ENCODE measurements at regions not wholly inside any gene's neighbourhood (a gene's known extent, or its start where the extent isn't known, plus 50 kb on each side); places are given as distances from the start of the nearest gene placed in this dataset.

DNA sequence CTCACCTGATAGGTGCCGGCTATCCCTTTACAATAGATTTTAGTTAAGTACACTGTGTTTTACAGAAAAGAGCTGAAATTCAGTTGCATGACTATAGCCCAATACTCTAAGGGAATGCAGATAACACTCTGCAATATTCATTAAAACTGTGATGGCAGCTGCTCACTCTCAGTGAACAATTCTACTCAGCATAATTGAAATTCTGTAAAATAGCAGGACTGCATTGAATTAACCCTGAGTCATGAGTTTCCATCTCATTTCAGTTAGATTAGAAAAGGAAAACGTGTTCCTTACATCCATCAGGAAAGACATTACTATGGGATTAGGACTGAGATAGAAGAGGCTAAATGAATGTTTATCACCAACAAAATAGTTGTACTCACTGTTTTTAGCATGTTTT lies 613.3 kb upstream of the JAG1 start:
- H3K27ac ChIP-seq (ENCODE audit: low read length): peak overlapping the region; percentile 12
- H3K27me3 ChIP-seq (ENCODE audit: insufficient read depth, low read depth, low read length): no peaks in the 10 kb centered on the region
- no peaks in the 10 kb centered on the region for H3K9me3 ChIP-seq (ENCODE audit: low read length)
- no peak overlapping the region for H3K4me2 ChIP-seq (ENCODE audit: low read length)
- no peak overlapping the region for H3K9ac ChIP-seq (ENCODE audit: low read length)
- no peaks in the 10 kb centered on the region for H3K79me2 ChIP-seq (replicated peaks; ENCODE audit: insufficient read depth, low read length)
- no peaks in the 10 kb centered on the region for H3K9me2 ChIP-seq (ENCODE audit: insufficient read depth, low read length)
- H2AFZ ChIP-seq (ENCODE audit: low read depth, low read length): no peak overlapping the region
- no peaks in the 10 kb centered on the region for H3F3A ChIP-seq (ENCODE audit: insufficient read depth, low read length, poor library complexity, severe bottlenecking)
- no peaks in the 10 kb centered on the region for H3K36me3 ChIP-seq (ENCODE audit: insufficient read depth, low read length)
- no peak for TF ChIP-seq EP300 (conservative IDR thresholded peaks at IDR 0.05; ENCODE audit: poor library complexity, severe bottlenecking)
- TF ChIP-seq RAD21 (conservative IDR thresholded peaks at IDR 0.05): no peak
- TF ChIP-seq, protein P1, sequence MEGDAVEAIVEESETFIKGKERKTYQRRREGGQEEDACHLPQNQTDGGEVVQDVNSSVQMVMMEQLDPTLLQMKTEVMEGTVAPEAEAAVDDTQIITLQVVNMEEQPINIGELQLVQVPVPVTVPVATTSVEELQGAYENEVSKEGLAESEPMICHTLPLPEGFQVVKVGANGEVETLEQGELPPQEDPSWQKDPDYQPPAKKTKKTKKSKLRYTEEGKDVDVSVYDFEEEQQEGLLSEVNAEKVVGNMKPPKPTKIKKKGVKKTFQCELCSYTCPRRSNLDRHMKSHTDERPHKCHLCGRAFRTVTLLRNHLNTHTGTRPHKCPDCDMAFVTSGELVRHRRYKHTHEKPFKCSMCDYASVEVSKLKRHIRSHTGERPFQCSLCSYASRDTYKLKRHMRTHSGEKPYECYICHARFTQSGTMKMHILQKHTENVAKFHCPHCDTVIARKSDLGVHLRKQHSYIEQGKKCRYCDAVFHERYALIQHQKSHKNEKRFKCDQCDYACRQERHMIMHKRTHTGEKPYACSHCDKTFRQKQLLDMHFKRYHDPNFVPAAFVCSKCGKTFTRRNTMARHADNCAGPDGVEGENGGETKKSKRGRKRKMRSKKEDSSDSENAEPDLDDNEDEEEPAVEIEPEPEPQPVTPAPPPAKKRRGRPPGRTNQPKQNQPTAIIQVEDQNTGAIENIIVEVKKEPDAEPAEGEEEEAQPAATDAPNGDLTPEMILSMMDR (IDR thresholded peaks at IDR 0.05; ENCODE audit: poor library complexity, severe bottlenecking): no peak
- TF ChIP-seq TAF1 (IDR thresholded peaks at IDR 0.05; ENCODE audit: low read depth): no peak
- H4K20me1 ChIP-seq (ENCODE audit: insufficient read depth): no peaks in the 10 kb centered on the region
- no peak overlapping the region for H3K4me3 ChIP-seq (ENCODE audit: low read length)

DNA sequence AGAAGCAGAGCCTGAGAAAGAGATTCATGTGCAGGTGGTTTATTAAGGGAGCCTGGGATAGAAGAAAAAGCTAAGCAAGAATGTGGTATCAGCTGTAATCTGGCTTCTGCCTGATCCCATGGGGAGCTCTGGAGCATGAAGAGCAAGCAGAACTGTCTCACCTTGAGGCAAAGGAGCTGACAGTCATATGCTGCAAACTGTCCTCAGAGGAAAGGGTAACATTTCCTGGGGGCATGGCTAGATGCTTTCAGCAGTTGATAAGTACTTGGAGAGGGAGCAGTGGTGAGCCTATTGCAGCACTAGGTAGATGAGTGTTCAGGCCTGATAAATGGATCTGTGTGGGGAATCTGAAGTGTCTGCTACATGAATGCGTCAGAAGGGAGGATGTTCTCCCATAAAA lies 621.5 kb upstream of the BTBD3 start:
- Histone ChIP-seq H4K20me1 (ENCODE audit: insufficient read depth) (no peaks in the 10 kb centered on the region), H3F3A (ENCODE audit: insufficient read depth, low read length, poor library complexity, severe bottlenecking) (no peaks in the 10 kb centered on the region), H2AFZ (ENCODE audit: low read depth, low read length) (no peak overlapping the region), H3K9ac (ENCODE audit: low read length) (no peak overlapping the region), H3K79me2 (replicated peaks; ENCODE audit: insufficient read depth, low read length) (no peaks in the 10 kb centered on the region), H3K27ac (ENCODE audit: low read length) (no peak overlapping the region), H3K27me3 (ENCODE audit: insufficient read depth, low read depth, low read length) (no peaks in the 10 kb centered on the region), H3K9me2 (ENCODE audit: insufficient read depth, low read length) (no peaks in the 10 kb centered on the region), H3K36me3 (ENCODE audit: insufficient read depth, low read length) (no peaks in the 10 kb centered on the region), H3K9me3 (ENCODE audit: low read length) (no peaks in the 10 kb centered on the region), H3K4me3 (ENCODE audit: low read length) (no peak overlapping the region), H3K4me2 (ENCODE audit: low read length) (no peak overlapping the region)
- no peak for TF ChIP-seq SMC3 (conservative IDR thresholded peaks at IDR 0.05; ENCODE audit: poor library complexity)
- TF ChIP-seq RAD21 (conservative IDR thresholded peaks at IDR 0.05): no peak
- TF ChIP-seq TAF1 (IDR thresholded peaks at IDR 0.05; ENCODE audit: low read depth): no peak
- no peak for TF ChIP-seq POLR2AphosphoS5 (IDR thresholded peaks at IDR 0.05)
- no peak for TF ChIP-seq EP300 (conservative IDR thresholded peaks at IDR 0.05; ENCODE audit: poor library complexity, severe bottlenecking)
- TF ChIP-seq EZH2 (IDR thresholded peaks at IDR 0.05; ENCODE audit: borderline replicate concordance, insufficient read depth, low read length, poor library complexity, severe bottlenecking): no peak
- TF ChIP-seq MXI1 (conservative IDR thresholded peaks at IDR 0.05; ENCODE audit: poor library complexity, severe bottlenecking): no peak
- TF ChIP-seq, protein P1 (IDR thresholded peaks at IDR 0.05; ENCODE audit: poor library complexity, severe bottlenecking): no peak
- TF ChIP-seq, protein P2, sequence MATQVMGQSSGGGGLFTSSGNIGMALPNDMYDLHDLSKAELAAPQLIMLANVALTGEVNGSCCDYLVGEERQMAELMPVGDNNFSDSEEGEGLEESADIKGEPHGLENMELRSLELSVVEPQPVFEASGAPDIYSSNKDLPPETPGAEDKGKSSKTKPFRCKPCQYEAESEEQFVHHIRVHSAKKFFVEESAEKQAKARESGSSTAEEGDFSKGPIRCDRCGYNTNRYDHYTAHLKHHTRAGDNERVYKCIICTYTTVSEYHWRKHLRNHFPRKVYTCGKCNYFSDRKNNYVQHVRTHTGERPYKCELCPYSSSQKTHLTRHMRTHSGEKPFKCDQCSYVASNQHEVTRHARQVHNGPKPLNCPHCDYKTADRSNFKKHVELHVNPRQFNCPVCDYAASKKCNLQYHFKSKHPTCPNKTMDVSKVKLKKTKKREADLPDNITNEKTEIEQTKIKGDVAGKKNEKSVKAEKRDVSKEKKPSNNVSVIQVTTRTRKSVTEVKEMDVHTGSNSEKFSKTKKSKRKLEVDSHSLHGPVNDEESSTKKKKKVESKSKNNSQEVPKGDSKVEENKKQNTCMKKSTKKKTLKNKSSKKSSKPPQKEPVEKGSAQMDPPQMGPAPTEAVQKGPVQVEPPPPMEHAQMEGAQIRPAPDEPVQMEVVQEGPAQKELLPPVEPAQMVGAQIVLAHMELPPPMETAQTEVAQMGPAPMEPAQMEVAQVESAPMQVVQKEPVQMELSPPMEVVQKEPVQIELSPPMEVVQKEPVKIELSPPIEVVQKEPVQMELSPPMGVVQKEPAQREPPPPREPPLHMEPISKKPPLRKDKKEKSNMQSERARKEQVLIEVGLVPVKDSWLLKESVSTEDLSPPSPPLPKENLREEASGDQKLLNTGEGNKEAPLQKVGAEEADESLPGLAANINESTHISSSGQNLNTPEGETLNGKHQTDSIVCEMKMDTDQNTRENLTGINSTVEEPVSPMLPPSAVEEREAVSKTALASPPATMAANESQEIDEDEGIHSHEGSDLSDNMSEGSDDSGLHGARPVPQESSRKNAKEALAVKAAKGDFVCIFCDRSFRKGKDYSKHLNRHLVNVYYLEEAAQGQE (IDR thresholded peaks at IDR 0.05; ENCODE audit: borderline replicate concordance): no peak

Data from neural cell (in vitro differentiated cells).